ENCODE measurements at regions not wholly inside any gene's neighbourhood (a gene's known extent, or its start where the extent isn't known, plus 50 kb on each side); places are given as distances from the start of the nearest gene placed in this dataset.
A peak's percentile ranks its signal among the peaks of the same experiment; 100 is the strongest.

GRCh38 chr9:89891591-89892304 lies 286.9 kb downstream of the GADD45G start:
- no peaks in the 10 kb centered on the region for H3K27me3 ChIP-seq (ENCODE audit: control insufficient read depth in 3 of 3, insufficient read depth in 3 of 3, low read length in 2 of 3)
- H3K4me3 ChIP-seq: no peak overlapping the region
- H3K9me3 ChIP-seq (ENCODE audit: control insufficient read depth in 4 of 4, insufficient read depth in 3 of 4, low read length in 3 of 4): no peaks in the 10 kb centered on the region
- no peak for TF ChIP-seq CTCF (IDR thresholded peaks at IDR 0.05; ENCODE audit: control extremely low read depth, extremely low read depth)
- peak; percentile 39 for ATAC-seq (ENCODE audit: insufficient read depth, low FRiP score)
- DNase-seq: peak; percentile 88 to 94 (median 94)
- H3K9ac ChIP-seq (ENCODE audit: insufficient read depth in 1 of 2, low read length in 2 of 2): no peak overlapping the region
- 60 to 71% methylated on average over 6 of the region's 6 CpGs for WGBS, 2 donors
- H3K27ac ChIP-seq (ENCODE audit: low read depth in 1 of 2, low read length in 1 of 2): peak overlapping the region; percentile 29 to 71
- H3K4me1 ChIP-seq (ENCODE audit: control insufficient read depth in 5 of 5, insufficient read depth in 5 of 5, low read length in 5 of 5): peaks cover 9 to 20% (median 14%) of the 10 kb centered on the region in 5 donors
- no peaks in the 10 kb centered on the region for H3K36me3 ChIP-seq (ENCODE audit: control insufficient read depth in 4 of 4, insufficient read depth in 4 of 4, low read length in 4 of 4)

- H3K36me3 ChIP-seq (ENCODE audit: control insufficient read depth in 4 of 4, insufficient read depth in 4 of 4, low read length in 4 of 4): no peaks in the 10 kb centered on the region
- no peak overlapping the region for H3K4me3 ChIP-seq
- no peak overlapping the region for H3K9ac ChIP-seq (ENCODE audit: insufficient read depth in 1 of 2, low read length in 2 of 2)
- H3K9me3 ChIP-seq (ENCODE audit: control insufficient read depth in 4 of 4, insufficient read depth in 3 of 4, low read length in 3 of 4): no peaks in the 10 kb centered on the region
- no peak overlapping the region for H3K27ac ChIP-seq (ENCODE audit: low read depth in 1 of 2, low read length in 1 of 2)
- peaks cover 6 to 20% (median 10%) of the 10 kb centered on the region in 5 donors for H3K4me1 ChIP-seq (ENCODE audit: control insufficient read depth in 5 of 5, insufficient read depth in 5 of 5, low read length in 5 of 5)
- ATAC-seq (ENCODE audit: insufficient read depth, low FRiP score) (no peak), DNase-seq (no peak)
- WGBS, 2 donors: 89 to 90% methylated on average over 6 of the region's 6 CpGs
- H3K27me3 ChIP-seq (ENCODE audit: control insufficient read depth in 3 of 3, insufficient read depth in 3 of 3, low read length in 2 of 3): no peaks in the 10 kb centered on the region
- TF ChIP-seq CTCF (IDR thresholded peaks at IDR 0.05; ENCODE audit: control extremely low read depth, extremely low read depth): no peak
These were observed 288.1 kb downstream of the GADD45G start for GRCh38 chr9:89892920-89893319.

GRCh38 chr9:89893886-89894285 lies 289.1 kb downstream of the GADD45G start:
- ATAC-seq (ENCODE audit: insufficient read depth, low FRiP score) (no peak), DNase-seq (no peak)
- Histone ChIP-seq H3K36me3 (ENCODE audit: control insufficient read depth in 4 of 4, insufficient read depth in 4 of 4, low read length in 4 of 4) (no peaks in the 10 kb centered on the region), H3K4me3 (no peak overlapping the region), H3K9me3 (ENCODE audit: control insufficient read depth in 4 of 4, insufficient read depth in 3 of 4, low read length in 3 of 4) (no peaks in the 10 kb centered on the region), H3K9ac (ENCODE audit: insufficient read depth in 1 of 2, low read length in 2 of 2) (no peak overlapping the region), H3K27ac (ENCODE audit: low read depth in 1 of 2, low read length in 1 of 2) (no peak overlapping the region), H3K27me3 (ENCODE audit: control insufficient read depth in 3 of 3, insufficient read depth in 3 of 3, low read length in 2 of 3) (no peaks in the 10 kb centered on the region), H3K4me1 (ENCODE audit: control insufficient read depth in 5 of 5, insufficient read depth in 5 of 5, low read length in 5 of 5) (peaks cover 6 to 20% (median 10%) of the 10 kb centered on the region in 5 donors)
- TF ChIP-seq CTCF (IDR thresholded peaks at IDR 0.05; ENCODE audit: control extremely low read depth, extremely low read depth): no peak
- 99 to 100% methylated on average over 2 of the region's 2 CpGs for WGBS, 2 donors
